ENCODE measurements at regions not wholly inside any gene's neighbourhood (a gene's known extent, or its start where the extent isn't known, plus 50 kb on each side); places are given as distances from the start of the nearest gene placed in this dataset.

DNA sequence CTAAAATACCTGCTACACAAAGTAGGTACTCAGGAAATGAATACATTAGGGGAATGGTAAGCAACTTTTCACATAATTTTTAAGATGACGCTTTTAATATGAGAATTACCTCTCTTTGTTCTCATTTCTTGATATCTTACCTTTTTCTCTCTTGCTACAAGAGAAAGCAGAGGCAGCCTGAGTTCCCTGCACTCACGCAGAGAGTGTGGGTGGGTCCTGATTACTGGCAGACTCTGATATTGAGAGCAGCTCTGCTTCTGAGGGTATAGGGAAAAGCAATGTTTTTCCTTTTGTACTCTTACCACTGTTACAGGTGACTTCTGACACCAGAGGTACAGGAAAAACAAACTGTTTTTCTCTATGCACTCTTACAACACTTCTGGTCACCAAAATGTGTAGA lies 420.2 kb upstream of the TMTC1 start:
- in situ Hi-C loops (cut with MboI; ENCODE audit: low pct_unique_long_range_greater_than_20kb, low sequenced_read_pairs, unreplicated experiment) = no loop called here
- DNase-seq (ENCODE audit: low spot score) = no peak
- TF ChIP-seq, protein P1, sequence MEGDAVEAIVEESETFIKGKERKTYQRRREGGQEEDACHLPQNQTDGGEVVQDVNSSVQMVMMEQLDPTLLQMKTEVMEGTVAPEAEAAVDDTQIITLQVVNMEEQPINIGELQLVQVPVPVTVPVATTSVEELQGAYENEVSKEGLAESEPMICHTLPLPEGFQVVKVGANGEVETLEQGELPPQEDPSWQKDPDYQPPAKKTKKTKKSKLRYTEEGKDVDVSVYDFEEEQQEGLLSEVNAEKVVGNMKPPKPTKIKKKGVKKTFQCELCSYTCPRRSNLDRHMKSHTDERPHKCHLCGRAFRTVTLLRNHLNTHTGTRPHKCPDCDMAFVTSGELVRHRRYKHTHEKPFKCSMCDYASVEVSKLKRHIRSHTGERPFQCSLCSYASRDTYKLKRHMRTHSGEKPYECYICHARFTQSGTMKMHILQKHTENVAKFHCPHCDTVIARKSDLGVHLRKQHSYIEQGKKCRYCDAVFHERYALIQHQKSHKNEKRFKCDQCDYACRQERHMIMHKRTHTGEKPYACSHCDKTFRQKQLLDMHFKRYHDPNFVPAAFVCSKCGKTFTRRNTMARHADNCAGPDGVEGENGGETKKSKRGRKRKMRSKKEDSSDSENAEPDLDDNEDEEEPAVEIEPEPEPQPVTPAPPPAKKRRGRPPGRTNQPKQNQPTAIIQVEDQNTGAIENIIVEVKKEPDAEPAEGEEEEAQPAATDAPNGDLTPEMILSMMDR (IDR thresholded peaks at IDR 0.05; ENCODE audit: extremely low read depth, insufficient read depth, missing control alignments) = no peak

DNA sequence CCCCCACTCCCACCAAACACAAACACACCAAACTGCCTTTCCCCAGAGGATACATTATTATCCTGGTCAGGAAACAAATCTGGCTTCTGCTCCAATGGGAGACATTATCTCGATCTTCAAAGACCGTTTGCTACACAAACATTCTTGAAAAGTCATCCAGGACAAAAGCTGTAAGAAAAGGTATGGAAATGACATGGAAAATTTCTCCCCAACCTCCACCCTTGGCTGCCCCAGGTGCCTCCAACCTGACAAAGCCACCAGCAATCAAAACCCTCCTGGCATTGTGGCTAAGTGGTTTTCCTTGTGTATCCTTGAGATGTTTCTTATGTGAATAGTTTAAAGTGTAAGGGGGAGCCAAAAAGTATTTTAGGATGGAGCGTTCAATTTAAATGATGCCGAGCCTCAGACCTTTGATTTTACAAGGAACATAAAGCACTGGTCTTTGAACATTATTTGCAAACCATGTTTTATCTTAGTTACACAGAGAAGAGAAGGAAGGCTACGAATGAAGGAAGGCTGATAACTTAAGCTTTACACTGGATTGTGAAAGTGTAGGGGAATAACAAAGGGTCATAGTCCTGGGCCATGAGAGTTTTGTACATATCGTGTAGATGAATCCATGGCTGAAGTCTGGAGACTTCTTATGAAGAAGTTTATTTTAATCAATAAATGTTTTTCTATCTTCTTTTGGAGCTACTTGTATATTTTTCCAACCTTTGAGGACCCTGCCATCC lies 418.9 kb upstream of the TMTC1 start:
- DNase-seq (ENCODE audit: low spot score) = no peak
- TF ChIP-seq, protein P1 (IDR thresholded peaks at IDR 0.05; ENCODE audit: extremely low read depth, insufficient read depth, missing control alignments) = no peak
- in situ Hi-C loops (cut with MboI; ENCODE audit: low pct_unique_long_range_greater_than_20kb, low sequenced_read_pairs, unreplicated experiment) = no loop called here

DNA sequence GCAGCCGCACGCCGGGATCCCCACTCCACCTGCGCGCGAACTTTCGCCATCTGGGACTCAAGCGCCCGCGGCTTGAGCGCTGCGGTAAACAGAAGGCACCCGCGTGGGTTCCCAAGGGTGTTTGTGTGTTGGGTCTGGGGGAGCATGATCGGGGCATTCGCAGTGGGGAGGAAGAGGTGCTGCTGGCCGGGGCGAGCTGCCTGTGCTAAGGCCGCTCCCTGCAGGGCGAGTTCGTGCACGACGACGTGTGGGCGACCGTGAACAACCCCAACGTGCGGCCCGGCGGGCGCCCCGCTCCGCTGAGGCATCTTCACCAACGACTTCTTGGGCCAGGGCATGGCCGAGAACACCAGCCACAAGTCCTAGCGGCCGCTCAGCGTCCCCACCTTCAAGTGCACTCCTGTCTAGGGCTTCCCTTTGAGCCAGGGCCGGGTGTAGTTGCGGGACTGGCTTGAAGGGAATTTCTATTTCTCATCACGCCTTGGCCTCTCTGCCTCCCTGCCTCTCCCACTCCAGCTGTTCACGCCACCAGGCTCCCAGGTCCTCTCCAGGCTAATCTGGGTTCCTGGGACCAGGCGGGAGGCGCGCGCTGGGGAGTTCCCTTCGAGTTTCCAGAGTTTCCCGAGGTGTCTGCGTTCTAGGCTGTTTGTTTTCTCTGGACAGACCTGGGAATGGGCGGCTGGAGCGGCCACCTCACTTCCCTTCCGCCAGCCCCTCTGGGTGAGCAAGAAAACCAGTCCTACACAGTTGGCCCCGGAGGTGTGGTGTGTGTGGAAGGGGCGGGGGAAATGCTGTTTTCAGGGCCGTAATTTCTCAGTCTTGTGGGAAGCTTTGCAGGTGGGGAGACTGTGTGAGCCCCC lies 417.8 kb upstream of the TMTC1 start:
- in situ Hi-C loops (cut with MboI; ENCODE audit: low pct_unique_long_range_greater_than_20kb, low sequenced_read_pairs, unreplicated experiment) = no loop called here

DNA sequence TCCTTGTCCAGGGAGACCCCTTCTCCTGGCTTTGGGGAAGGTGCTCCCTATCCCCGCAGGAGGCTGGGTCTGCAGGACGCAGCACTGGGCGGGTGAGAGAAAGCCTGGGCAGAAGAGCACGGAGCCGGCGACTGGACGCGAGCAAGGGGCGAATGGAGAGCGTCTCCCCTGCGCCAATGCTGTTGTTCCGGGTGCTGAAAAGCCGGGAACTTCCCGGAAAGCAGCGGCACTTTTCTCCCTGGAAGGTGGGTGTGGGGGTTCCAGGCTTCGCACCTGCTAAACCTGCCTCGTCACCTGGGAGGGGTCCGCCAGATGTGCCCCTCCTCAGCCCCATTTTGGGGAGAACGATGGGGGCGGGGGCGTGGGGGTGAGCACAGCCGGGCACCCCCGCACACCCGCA lies 417.1 kb upstream of the TMTC1 start:
- in situ Hi-C loops (cut with MboI; ENCODE audit: low pct_unique_long_range_greater_than_20kb, low sequenced_read_pairs, unreplicated experiment) = no loop called here
- DNase-seq (ENCODE audit: low spot score) = no peak
- TF ChIP-seq, protein P1 (IDR thresholded peaks at IDR 0.05; ENCODE audit: extremely low read depth, insufficient read depth, missing control alignments) = no peak

More for the DNA sequence above, 417.8 kb upstream of the TMTC1 start:
- no peak for DNase-seq (ENCODE audit: low spot score)
- TF ChIP-seq, protein P1 (IDR thresholded peaks at IDR 0.05; ENCODE audit: extremely low read depth, insufficient read depth, missing control alignments) = no peak

DNA sequence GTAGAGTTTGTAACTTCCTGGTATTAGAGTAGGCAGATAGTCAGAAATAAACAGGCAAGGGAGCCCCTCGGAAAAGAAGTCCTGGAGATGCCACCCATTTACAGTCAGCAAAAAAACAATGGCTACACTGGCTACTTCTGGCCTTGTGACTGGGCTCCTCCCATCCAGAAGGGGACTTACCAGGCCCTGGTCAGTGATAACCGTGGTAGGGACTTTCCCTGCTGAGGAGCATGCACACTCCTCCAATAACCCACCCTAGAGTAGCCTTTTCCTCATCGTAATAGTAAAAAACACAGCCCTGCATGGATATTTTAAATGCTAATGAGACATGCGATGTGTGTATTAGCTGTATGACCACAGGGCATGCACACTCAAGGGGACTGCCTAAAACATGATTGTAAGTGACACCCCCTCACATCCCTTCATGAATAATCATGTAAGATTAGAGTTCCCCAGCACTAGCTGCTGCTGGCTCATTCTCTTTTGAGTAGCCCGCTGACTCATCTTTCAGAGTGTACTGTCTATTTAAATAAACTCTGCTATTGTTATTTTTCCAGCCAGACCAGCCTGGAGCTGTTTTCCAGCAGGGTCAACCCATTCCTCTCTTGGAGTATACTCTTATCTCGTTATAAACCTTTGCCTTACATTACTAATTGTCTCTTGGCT lies 413.8 kb upstream of the TMTC1 start:
- in situ Hi-C loops (cut with MboI; ENCODE audit: low pct_unique_long_range_greater_than_20kb, low sequenced_read_pairs, unreplicated experiment) = no loop called here
- TF ChIP-seq, protein P1 (IDR thresholded peaks at IDR 0.05; ENCODE audit: extremely low read depth, insufficient read depth, missing control alignments) = no peak
- no peak for DNase-seq (ENCODE audit: low spot score)

DNA sequence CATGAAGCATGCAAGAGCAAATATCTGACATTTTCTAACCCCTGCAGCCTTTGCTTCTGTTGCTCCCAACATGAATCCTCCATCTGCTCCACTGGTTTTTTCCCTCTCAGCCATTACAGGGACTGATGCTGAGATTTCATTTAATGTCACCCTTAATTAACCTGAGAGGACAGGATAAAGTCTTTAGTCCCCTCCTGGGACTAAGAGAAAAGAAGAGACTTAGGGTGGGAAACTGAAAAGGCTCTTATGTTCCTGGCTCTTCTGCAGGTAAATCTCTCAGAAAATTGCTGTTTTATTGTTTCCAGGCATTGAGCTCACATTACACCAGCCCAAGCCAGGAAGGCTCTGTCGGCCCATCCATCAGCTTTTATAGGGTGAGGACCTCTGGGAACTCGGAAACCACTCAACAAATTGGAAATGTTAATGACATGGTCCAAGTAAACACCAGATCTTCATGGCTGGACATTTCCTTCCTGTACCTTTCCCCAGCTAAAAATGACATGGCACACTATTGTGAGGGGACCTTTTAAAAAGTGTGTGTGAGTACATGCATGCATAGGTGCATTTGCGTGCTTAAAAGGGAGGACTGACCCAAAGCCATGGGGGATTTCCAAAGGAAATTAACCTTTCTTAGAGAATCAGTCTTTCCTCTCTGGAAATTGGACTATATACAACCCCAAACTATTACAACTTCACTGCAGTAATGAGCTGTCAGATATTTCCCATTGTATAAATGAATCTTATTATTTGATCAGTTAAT lies 408.1 kb upstream of the TMTC1 start:
- no peak for DNase-seq (ENCODE audit: low spot score)
- in situ Hi-C loops (cut with MboI; ENCODE audit: low pct_unique_long_range_greater_than_20kb, low sequenced_read_pairs, unreplicated experiment) = no loop called here
- TF ChIP-seq, protein P1 (IDR thresholded peaks at IDR 0.05; ENCODE audit: extremely low read depth, insufficient read depth, missing control alignments) = no peak

Measured in GM13977 (cell line).